Vagina (tissue), 2 donors: ENCODE measurements at regions not wholly inside any gene's neighbourhood (a gene's known extent, or its start where the extent isn't known, plus 50 kb on each side); places are given as distances from the start of the nearest gene placed in this dataset.

ENCODE experiments used
- DNase-seq, 2 donors: peaks; one replicate each; pipeline ENCODE4 v3.0.0-alpha.2; 2017; ENCODE audit errors: extremely low spot score in 2 of 2
- H3K27ac ChIP-seq: fragments of 200-600 bp; sonication (generic); one replicate; pipeline ENCODE4 v1.5.1; 2019
- H3K27me3 ChIP-seq: fragments of 200-600 bp; sonication (generic); one replicate; pipeline ENCODE4 v1.5.1; 2019
- H3K36me3 ChIP-seq, 2 donors: fragments of 200-600 bp; sonication (generic); one replicate each; pipeline ENCODE4 v1.5.1; 2017 to 2019
- H3K4me1 ChIP-seq: fragments of 200-600 bp; sonication (generic); one replicate; pipeline ENCODE4 v1.5.1; 2019
- H3K4me3 ChIP-seq, 2 donors: fragments of 200-600 bp; sonication (generic); 1 replicate in 1 of 2; 2 replicates in 1 of 2; pipeline ENCODE4 v1.5.1; 2016 to 2019
- H3K9me3 ChIP-seq: fragments of 200-600 bp; sonication (generic); one replicate; pipeline ENCODE4 v1.5.1; 2019
- CTCF ChIP-seq, 3 experiments: fragments of 450-650 bp in 2 of 3; fragments of 200-600 bp in 1 of 3; sonication (generic) in 1 of 3; IDR thresholded peaks; one replicate each; pipeline ENCODE4 v1.5.1; 2017 to 2019; ENCODE audit warnings: antibody characterized with exemption in 3 of 3, mild to moderate bottlenecking in 2 of 3, moderate library complexity in 2 of 3
- POLR2A ChIP-seq, 2 donors: fragments of 450-650 bp; IDR thresholded peaks; one replicate each; pipeline ENCODE4 v1.6.1; 2017; ENCODE audit warnings: antibody characterized with exemption in 2 of 2, mild to moderate bottlenecking in 2 of 2, moderate library complexity in 2 of 2
- POLR2AphosphoS5 ChIP-seq, 2 donors: sonication (generic); formaldehyde crosslinking; IDR thresholded peaks; one replicate each; pipeline ENCODE4 v1.9.0; 2017; ENCODE audit warnings: antibody characterized with exemption in 2 of 2, mild to moderate bottlenecking in 2 of 2, low read depth in 1 of 2; ENCODE audit not compliant: insufficient read depth in 1 of 2
- intact Hi-C: fragments of 100-400 bp; cut with DNase I; formaldehyde crosslinking; loops from one replicate; pipeline ENCODE4 v1.15.1; 2023

- no peak for DNase-seq
- no peak overlapping the region for H3K27ac ChIP-seq
- no peaks in the 10 kb centered on the region for H3K36me3 ChIP-seq
- H3K4me1 ChIP-seq = no peaks in the 10 kb centered on the region
- no peak for TF ChIP-seq POLR2A (IDR thresholded peaks at IDR 0.05)
- no peak for TF ChIP-seq POLR2AphosphoS5 (IDR thresholded peaks at IDR 0.05; ENCODE audit: insufficient read depth in 1 of 2, low read depth in 1 of 2)
- no peak for TF ChIP-seq CTCF (IDR thresholded peaks at IDR 0.05)
- no peaks in the 10 kb centered on the region for H3K9me3 ChIP-seq
- no peaks in the 10 kb centered on the region for H3K27me3 ChIP-seq
- H3K4me3 ChIP-seq = no peak overlapping the region
- intact Hi-C loops = no loop called here
These were observed 680.4 kb downstream of the TLR4 start for GRCh38 chr9:118384531-118385100.

- Histone ChIP-seq H3K27me3 (no peaks in the 10 kb centered on the region), H3K36me3 (no peaks in the 10 kb centered on the region)
These were observed 691.2 kb downstream of the TLR4 start for GRCh38 chr9:118395415-118395814.

GRCh38 chr9:118401546-118401945 lies 697.3 kb downstream of the TLR4 start:
- H3K4me3 ChIP-seq = no peak overlapping the region
- H3K27me3 ChIP-seq = no peaks in the 10 kb centered on the region
- H3K9me3 ChIP-seq = no peaks in the 10 kb centered on the region
- no peak for DNase-seq
- H3K27ac ChIP-seq = no peak overlapping the region
- TF ChIP-seq POLR2A (IDR thresholded peaks at IDR 0.05) = no peak
- no peak for TF ChIP-seq CTCF (IDR thresholded peaks at IDR 0.05)
- TF ChIP-seq POLR2AphosphoS5 (IDR thresholded peaks at IDR 0.05; ENCODE audit: insufficient read depth in 1 of 2, low read depth in 1 of 2) = no peak
- no peaks in the 10 kb centered on the region for H3K4me1 ChIP-seq
- intact Hi-C loops = no loop called here
- no peaks in the 10 kb centered on the region for H3K36me3 ChIP-seq

More at GRCh38 chr9:118395415-118395814, 691.2 kb downstream of the TLR4 start:
- no peaks in the 10 kb centered on the region for H3K4me1 ChIP-seq
- TF ChIP-seq POLR2A (IDR thresholded peaks at IDR 0.05) (no peak), CTCF (IDR thresholded peaks at IDR 0.05) (no peak), POLR2AphosphoS5 (IDR thresholded peaks at IDR 0.05; ENCODE audit: insufficient read depth in 1 of 2, low read depth in 1 of 2) (no peak)
- no peak overlapping the region for H3K4me3 ChIP-seq
- no peak overlapping the region for H3K27ac ChIP-seq
- no peaks in the 10 kb centered on the region for H3K9me3 ChIP-seq
- intact Hi-C loops = no loop called here
- DNase-seq = no peak

GRCh38 chr9:118414676-118415075 lies 710.5 kb downstream of the TLR4 start:
- no peaks in the 10 kb centered on the region for H3K9me3 ChIP-seq
- H3K36me3 ChIP-seq = no peaks in the 10 kb centered on the region
- H3K27me3 ChIP-seq = no peaks in the 10 kb centered on the region
- H3K4me3 ChIP-seq = no peak overlapping the region
- H3K27ac ChIP-seq = no peak overlapping the region
- no peak for DNase-seq
- no peaks in the 10 kb centered on the region for H3K4me1 ChIP-seq
- intact Hi-C loops = no loop called here
- TF ChIP-seq POLR2AphosphoS5 (IDR thresholded peaks at IDR 0.05; ENCODE audit: insufficient read depth in 1 of 2, low read depth in 1 of 2) (no peak), CTCF (IDR thresholded peaks at IDR 0.05) (no peak), POLR2A (IDR thresholded peaks at IDR 0.05) (no peak)

- Histone ChIP-seq H3K27ac (no peak overlapping the region), H3K9me3 (no peaks in the 10 kb centered on the region), H3K36me3 (no peaks in the 10 kb centered on the region), H3K27me3 (no peaks in the 10 kb centered on the region), H3K4me1 (no peaks in the 10 kb centered on the region), H3K4me3 (no peak overlapping the region)
- DNase-seq = no peak
- intact Hi-C loops = no loop called here
- TF ChIP-seq CTCF (IDR thresholded peaks at IDR 0.05) = no peak
- no peak for TF ChIP-seq POLR2A (IDR thresholded peaks at IDR 0.05)
- TF ChIP-seq POLR2AphosphoS5 (IDR thresholded peaks at IDR 0.05; ENCODE audit: insufficient read depth in 1 of 2, low read depth in 1 of 2) = no peak
These were observed 714.8 kb downstream of the TLR4 start for GRCh38 chr9:118418887-118419565.
